ENCODE measurements at regions not wholly inside any gene's neighbourhood (a gene's known extent, or its start where the extent isn't known, plus 50 kb on each side); places are given as distances from the start of the nearest gene placed in this dataset.

DNA sequence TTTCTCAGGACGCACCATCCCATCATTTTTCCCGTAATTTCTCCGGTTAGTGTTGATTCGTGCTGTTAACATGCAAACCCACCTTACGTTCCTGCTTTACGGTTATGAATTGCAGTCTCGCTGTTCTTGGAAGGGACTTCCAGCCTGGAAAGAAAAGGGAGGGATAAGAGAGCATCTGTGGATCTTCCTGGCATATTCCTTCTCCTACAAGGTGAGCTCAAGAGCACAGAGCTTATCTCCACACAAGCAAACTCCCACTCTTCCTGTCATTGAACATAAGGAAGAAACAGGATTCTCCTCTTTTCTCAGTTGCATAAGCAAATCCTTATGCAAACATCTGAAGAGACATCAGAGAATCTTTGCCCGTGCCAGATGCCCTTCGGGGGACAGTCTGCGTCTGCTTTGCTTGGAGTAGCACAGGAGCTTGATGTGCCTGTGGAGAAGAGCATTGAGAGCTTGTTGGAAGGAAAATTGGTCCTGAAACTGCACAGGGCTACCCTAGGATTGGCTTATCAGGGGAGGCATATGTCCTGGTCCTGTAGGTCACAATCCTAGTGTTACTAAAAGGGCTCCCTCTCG, 127.0 kb downstream of the ASMT start:
- Histone ChIP-seq H4K20me1 (ENCODE audit: insufficient read depth, low read length) (no peaks in the 10 kb centered on the region), H3K4me2 (replicated peaks; ENCODE audit: extremely low read depth, low read length, poor library complexity, severe bottlenecking) (no peak overlapping the region), H3K4me1 (ENCODE audit: control insufficient read depth in 1 of 2, insufficient read depth in 2 of 2, low read length in 2 of 2) (no peaks in the 10 kb centered on the region), H3K36me3 (replicated peaks in 1 of 2; ENCODE audit: control insufficient read depth in 1 of 2, insufficient read depth in 2 of 2, low read length in 2 of 2) (no peaks in the 10 kb centered on the region), H3K9me3 (replicated peaks in 1 of 2; ENCODE audit: control insufficient read depth in 1 of 2, insufficient read depth in 1 of 2, low read length in 2 of 2) (peaks cover 0 to 3% of the 10 kb centered on the region in 2 donors), H3K79me2 (ENCODE audit: insufficient read depth, low read length) (no peaks in the 10 kb centered on the region), H3K27ac (ENCODE audit: low read depth in 1 of 2, low read length in 2 of 2) (no peak overlapping the region), H3K27me3 (ENCODE audit: control insufficient read depth in 2 of 2, insufficient read depth in 2 of 2, low read length in 2 of 2) (no peaks in the 10 kb centered on the region), H3K4me3 (replicated peaks in 1 of 3; ENCODE audit: low read depth in 2 of 3, low read length in 3 of 3) (no peak overlapping the region), H2AFZ (ENCODE audit: insufficient read depth, low read depth, low read length, poor library complexity, severe bottlenecking) (no peak overlapping the region), H3K9ac (ENCODE audit: insufficient read depth, low read length, poor library complexity, severe bottlenecking) (no peak overlapping the region)
- intact Hi-C loops (cut with micrococcal nuclease) = no loop called here
- TF ChIP-seq, protein P1, sequence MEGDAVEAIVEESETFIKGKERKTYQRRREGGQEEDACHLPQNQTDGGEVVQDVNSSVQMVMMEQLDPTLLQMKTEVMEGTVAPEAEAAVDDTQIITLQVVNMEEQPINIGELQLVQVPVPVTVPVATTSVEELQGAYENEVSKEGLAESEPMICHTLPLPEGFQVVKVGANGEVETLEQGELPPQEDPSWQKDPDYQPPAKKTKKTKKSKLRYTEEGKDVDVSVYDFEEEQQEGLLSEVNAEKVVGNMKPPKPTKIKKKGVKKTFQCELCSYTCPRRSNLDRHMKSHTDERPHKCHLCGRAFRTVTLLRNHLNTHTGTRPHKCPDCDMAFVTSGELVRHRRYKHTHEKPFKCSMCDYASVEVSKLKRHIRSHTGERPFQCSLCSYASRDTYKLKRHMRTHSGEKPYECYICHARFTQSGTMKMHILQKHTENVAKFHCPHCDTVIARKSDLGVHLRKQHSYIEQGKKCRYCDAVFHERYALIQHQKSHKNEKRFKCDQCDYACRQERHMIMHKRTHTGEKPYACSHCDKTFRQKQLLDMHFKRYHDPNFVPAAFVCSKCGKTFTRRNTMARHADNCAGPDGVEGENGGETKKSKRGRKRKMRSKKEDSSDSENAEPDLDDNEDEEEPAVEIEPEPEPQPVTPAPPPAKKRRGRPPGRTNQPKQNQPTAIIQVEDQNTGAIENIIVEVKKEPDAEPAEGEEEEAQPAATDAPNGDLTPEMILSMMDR (IDR thresholded peaks at IDR 0.05) = no peak
- peaks cover 0 to 2% (median 0%) of the 10 kb centered on the region in 3 donors for H3K27me3 Mint-ChIP-seq (ENCODE audit: low read depth in 3 of 3)
- H3K4me3 Mint-ChIP-seq = no peak overlapping the region
- peaks cover 2 to 21% (median 12%) of the 10 kb centered on the region in 7 donors for H3K9me3 Mint-ChIP-seq
- no peak for DNase-seq
- H3K27ac Mint-ChIP-seq = no peak overlapping the region
- 94% methylated on average over 7 of the region's 11 CpGs for WGBS (ENCODE audit: insufficient coverage)
- peaks cover 3 to 13% of the 10 kb centered on the region in 2 donors for H3K36me3 Mint-ChIP-seq
- no peaks in the 10 kb centered on the region for H3K4me1 Mint-ChIP-seq

DNA sequence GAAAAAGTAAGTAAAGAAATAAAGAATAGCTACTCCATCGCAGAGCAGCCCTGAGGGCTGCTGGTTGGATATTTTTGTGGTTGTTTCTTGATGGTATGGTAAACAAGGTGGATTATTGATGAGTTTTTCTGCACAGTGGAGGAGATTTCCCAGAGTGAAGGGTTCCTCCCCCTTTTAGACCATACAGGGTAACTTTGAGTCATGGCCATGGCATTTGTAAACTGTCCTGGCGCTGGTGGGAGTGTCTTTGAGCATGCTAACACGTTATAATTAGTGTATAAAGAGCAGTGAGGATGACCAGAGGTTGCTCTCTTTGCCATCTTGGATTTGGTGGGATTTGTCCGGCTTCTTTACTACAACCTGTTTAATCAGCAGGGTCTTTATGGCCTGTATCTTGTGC, 128.2 kb downstream of the ASMT start:
- H3K36me3 Mint-ChIP-seq = peaks cover 3 to 13% of the 10 kb centered on the region in 2 donors
- H3K9me3 Mint-ChIP-seq = peaks cover 2 to 21% (median 14%) of the 10 kb centered on the region in 7 donors
- Histone ChIP-seq H3K27me3 (ENCODE audit: control insufficient read depth in 2 of 2, insufficient read depth in 2 of 2, low read length in 2 of 2) (no peaks in the 10 kb centered on the region), H3K9me3 (replicated peaks in 1 of 2; ENCODE audit: control insufficient read depth in 1 of 2, insufficient read depth in 1 of 2, low read length in 2 of 2) (peaks cover 0 to 3% of the 10 kb centered on the region in 2 donors), H3K4me1 (ENCODE audit: control insufficient read depth in 1 of 2, insufficient read depth in 2 of 2, low read length in 2 of 2) (no peaks in the 10 kb centered on the region), H3K36me3 (replicated peaks in 1 of 2; ENCODE audit: control insufficient read depth in 1 of 2, insufficient read depth in 2 of 2, low read length in 2 of 2) (no peaks in the 10 kb centered on the region), H4K20me1 (ENCODE audit: insufficient read depth, low read length) (no peaks in the 10 kb centered on the region), H3K27ac (ENCODE audit: low read depth in 1 of 2, low read length in 2 of 2) (no peak overlapping the region), H2AFZ (ENCODE audit: insufficient read depth, low read depth, low read length, poor library complexity, severe bottlenecking) (no peak overlapping the region), H3K79me2 (ENCODE audit: insufficient read depth, low read length) (no peaks in the 10 kb centered on the region), H3K4me2 (replicated peaks; ENCODE audit: extremely low read depth, low read length, poor library complexity, severe bottlenecking) (no peak overlapping the region), H3K9ac (ENCODE audit: insufficient read depth, low read length, poor library complexity, severe bottlenecking) (no peak overlapping the region), H3K4me3 (replicated peaks in 1 of 3; ENCODE audit: low read depth in 2 of 3, low read length in 3 of 3) (no peak overlapping the region)
- TF ChIP-seq, protein P1 (IDR thresholded peaks at IDR 0.05) = no peak
- intact Hi-C loops (cut with micrococcal nuclease) = no loop called here
- no peak overlapping the region for H3K4me3 Mint-ChIP-seq
- 100% methylated on average over 1 of the region's 4 CpGs for WGBS (ENCODE audit: insufficient coverage)
- no peak for DNase-seq
- H3K27me3 Mint-ChIP-seq (ENCODE audit: low read depth in 3 of 3) = peaks cover 0 to 2% (median 2%) of the 10 kb centered on the region in 3 donors
- no peaks in the 10 kb centered on the region for H3K4me1 Mint-ChIP-seq
- H3K27ac Mint-ChIP-seq = no peak overlapping the region

Data from CD14-positive monocyte (primary cell).